Upper lobe of left lung (tissue), 4 donors: ENCODE measurements at regions not wholly inside any gene's neighbourhood (a gene's known extent, or its start where the extent isn't known, plus 50 kb on each side); places are given as distances from the start of the nearest gene placed in this dataset.

Source experiments
- EP300 ChIP-seq, 4 donors: sonication (generic); formaldehyde crosslinking; IDR thresholded peaks; one replicate each; pipeline ENCODE4 v1.5.1; 2017; ENCODE audit warnings: antibody characterized with exemption in 4 of 4, control low read depth in 2 of 4
- POLR2A ChIP-seq, 4 donors: fragments of 450-650 bp; IDR thresholded peaks; one replicate each; pipeline ENCODE4 v1.5.1; 2016 to 2017; ENCODE audit warnings: antibody characterized with exemption in 4 of 4, mild to moderate bottlenecking in 2 of 4
- POLR2AphosphoS5 ChIP-seq, 2 donors: sonication (generic); formaldehyde crosslinking; IDR thresholded peaks; one replicate each; pipeline ENCODE4 v1.5.1; 2017; ENCODE audit warnings: antibody characterized with exemption in 2 of 2
- TF ChIP-seq, protein P1 (sequence below), 6 experiments: fragments of 450-650 bp in 4 of 6; fragments of 200-600 bp in 2 of 6; sonication (generic) in 2 of 6; IDR thresholded peaks; one replicate each; pipeline ENCODE4 v1.5.1; 2016 to 2019; ENCODE audit warnings: antibody characterized with exemption in 6 of 6

DNA sequence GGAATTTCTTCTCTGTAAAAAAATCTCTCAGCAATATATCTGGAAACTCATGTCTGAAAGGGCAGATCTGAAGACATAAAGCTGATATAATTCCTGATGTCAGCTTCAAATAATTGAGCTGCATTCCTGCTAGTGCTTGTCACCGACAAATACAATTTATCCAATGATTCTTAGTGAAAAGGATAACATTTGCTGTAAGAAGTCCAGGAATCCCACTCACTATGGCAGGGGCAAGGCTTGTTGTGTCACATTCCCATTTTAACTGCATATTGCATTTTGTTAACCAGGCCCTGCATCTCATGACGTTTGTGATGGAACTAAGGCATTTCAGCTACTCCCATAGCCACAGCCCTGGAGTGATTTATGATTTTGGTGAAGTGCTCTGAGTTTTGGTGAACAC is 160.1 kb upstream of the DAB2 start:
- TF ChIP-seq, protein P1, sequence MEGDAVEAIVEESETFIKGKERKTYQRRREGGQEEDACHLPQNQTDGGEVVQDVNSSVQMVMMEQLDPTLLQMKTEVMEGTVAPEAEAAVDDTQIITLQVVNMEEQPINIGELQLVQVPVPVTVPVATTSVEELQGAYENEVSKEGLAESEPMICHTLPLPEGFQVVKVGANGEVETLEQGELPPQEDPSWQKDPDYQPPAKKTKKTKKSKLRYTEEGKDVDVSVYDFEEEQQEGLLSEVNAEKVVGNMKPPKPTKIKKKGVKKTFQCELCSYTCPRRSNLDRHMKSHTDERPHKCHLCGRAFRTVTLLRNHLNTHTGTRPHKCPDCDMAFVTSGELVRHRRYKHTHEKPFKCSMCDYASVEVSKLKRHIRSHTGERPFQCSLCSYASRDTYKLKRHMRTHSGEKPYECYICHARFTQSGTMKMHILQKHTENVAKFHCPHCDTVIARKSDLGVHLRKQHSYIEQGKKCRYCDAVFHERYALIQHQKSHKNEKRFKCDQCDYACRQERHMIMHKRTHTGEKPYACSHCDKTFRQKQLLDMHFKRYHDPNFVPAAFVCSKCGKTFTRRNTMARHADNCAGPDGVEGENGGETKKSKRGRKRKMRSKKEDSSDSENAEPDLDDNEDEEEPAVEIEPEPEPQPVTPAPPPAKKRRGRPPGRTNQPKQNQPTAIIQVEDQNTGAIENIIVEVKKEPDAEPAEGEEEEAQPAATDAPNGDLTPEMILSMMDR (IDR thresholded peaks at IDR 0.05) = no peak
- TF ChIP-seq POLR2A (IDR thresholded peaks at IDR 0.05) (no peak), EP300 (IDR thresholded peaks at IDR 0.05) (no peak), POLR2AphosphoS5 (IDR thresholded peaks at IDR 0.05) (no peak)
